SK-N-SH (cell line): ENCODE measurements at regions not wholly inside any gene's neighbourhood (a gene's known extent, or its start where the extent isn't known, plus 50 kb on each side); places are given as distances from the start of the nearest gene placed in this dataset.

Source experiments
- EP300 ChIP-seq, 2 experiments: IDR thresholded peaks; 2 replicates each; pipeline versions ENCODE4 v1.4.0 to v1.6.1; 2012; ENCODE audit warnings: borderline replicate concordance in 1 of 2, low read depth in 1 of 2, low read length in 1 of 2
- GABPA ChIP-seq: IDR thresholded peaks from 2 replicates; pipeline ENCODE4 v1.4.0; 2012; ENCODE audit warnings: low read depth, mild to moderate bottlenecking
- POLR2AphosphoS5 ChIP-seq: IDR thresholded peaks from 2 replicates; pipeline ENCODE4 v1.6.1; 2012; ENCODE audit warnings: low read depth, low read length
- TF ChIP-seq, protein P1 (sequence below): IDR thresholded peaks from 2 replicates; pipeline ENCODE4 v1.4.0; 2012; ENCODE audit warnings: low read depth

DNA sequence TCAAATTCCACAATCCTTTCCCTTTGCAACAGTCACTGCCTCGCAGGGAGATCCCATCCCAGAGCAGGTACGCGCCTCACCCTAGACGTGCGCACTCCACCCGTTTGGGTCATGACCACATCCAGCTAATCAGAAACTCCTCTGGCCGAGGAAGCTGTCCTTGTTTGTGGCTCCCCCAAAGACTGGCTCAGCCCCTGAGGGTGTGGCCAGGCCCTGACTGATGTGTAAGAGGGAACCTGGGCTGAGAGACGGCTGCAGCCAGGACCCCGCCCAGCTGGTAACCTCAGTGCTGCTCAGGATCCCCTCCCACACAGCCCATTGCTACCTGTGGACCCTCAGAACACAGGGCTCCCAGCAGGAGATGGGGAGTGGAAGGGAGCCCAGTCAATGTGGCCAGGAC is 183.2 kb upstream of the SFSWAP start:
- no peak for TF ChIP-seq EP300 (IDR thresholded peaks at IDR 0.05; ENCODE audit: borderline replicate concordance in 1 of 2, low read depth in 1 of 2, low read length in 1 of 2)
- TF ChIP-seq GABPA = no peak
- TF ChIP-seq, protein P1, sequence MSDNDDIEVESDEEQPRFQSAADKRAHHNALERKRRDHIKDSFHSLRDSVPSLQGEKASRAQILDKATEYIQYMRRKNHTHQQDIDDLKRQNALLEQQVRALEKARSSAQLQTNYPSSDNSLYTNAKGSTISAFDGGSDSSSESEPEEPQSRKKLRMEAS = no peak
- no peak for TF ChIP-seq POLR2AphosphoS5
